ENCODE measurements at regions not wholly inside any gene's neighbourhood (a gene's known extent, or its start where the extent isn't known, plus 50 kb on each side); places are given as distances from the start of the nearest gene placed in this dataset.

DNA sequence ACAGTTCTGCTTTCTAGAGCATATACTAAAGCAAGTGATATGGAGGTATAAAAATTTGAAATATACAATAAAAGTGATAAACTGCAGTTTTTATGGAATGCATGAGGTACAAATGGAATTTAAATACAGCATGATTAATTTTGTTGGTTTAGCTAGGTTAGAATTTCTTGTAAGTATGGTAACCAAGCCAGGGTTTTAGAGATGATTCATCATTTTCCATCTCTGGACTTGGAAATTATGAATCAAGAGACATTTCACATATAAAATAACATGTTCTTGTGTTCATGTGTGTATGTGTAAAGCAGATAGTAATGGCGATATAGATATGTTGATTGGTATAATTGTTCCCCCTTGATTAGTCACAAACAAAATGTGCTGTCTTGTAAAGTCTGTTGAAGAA lies 1219.8 kb downstream of the CDH8 start:
- no peak for DNase-seq (ENCODE audit: extremely low spot score)
- TF ChIP-seq POLR2A (IDR thresholded peaks at IDR 0.05; ENCODE audit: low read depth), result no peak
- no peak for TF ChIP-seq POLR2AphosphoS5 (IDR thresholded peaks at IDR 0.05)
- TF ChIP-seq EP300 (IDR thresholded peaks at IDR 0.05), result no peak
- TF ChIP-seq, protein P1, sequence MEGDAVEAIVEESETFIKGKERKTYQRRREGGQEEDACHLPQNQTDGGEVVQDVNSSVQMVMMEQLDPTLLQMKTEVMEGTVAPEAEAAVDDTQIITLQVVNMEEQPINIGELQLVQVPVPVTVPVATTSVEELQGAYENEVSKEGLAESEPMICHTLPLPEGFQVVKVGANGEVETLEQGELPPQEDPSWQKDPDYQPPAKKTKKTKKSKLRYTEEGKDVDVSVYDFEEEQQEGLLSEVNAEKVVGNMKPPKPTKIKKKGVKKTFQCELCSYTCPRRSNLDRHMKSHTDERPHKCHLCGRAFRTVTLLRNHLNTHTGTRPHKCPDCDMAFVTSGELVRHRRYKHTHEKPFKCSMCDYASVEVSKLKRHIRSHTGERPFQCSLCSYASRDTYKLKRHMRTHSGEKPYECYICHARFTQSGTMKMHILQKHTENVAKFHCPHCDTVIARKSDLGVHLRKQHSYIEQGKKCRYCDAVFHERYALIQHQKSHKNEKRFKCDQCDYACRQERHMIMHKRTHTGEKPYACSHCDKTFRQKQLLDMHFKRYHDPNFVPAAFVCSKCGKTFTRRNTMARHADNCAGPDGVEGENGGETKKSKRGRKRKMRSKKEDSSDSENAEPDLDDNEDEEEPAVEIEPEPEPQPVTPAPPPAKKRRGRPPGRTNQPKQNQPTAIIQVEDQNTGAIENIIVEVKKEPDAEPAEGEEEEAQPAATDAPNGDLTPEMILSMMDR (IDR thresholded peaks at IDR 0.05), result no peak
- WGBS, result 97% methylated on average over 1 of the region's 1 CpG
- H3K27ac ChIP-seq (replicated peaks in 1 of 4), result no peak overlapping the region
- no peaks in the 10 kb centered on the region for H3K36me3 ChIP-seq
- H3K27me3 ChIP-seq, result no peaks in the 10 kb centered on the region
- H3K4me1 ChIP-seq, result peaks cover 1 to 17% (median 5%) of the 10 kb centered on the region in 4 donors
- intact Hi-C loops (cut with DNase I), result no loop called here
- H3K9me3 ChIP-seq, result no peaks in the 10 kb centered on the region
- H3K4me3 ChIP-seq, result no peak overlapping the region

- TF ChIP-seq POLR2A (IDR thresholded peaks at IDR 0.05; ENCODE audit: low read depth) (no peak), EP300 (IDR thresholded peaks at IDR 0.05) (no peak), POLR2AphosphoS5 (IDR thresholded peaks at IDR 0.05) (no peak)
- TF ChIP-seq, protein P1 (IDR thresholded peaks at IDR 0.05), result no peak
- Histone ChIP-seq H3K27ac (replicated peaks in 1 of 4) (no peak overlapping the region), H3K36me3 (no peaks in the 10 kb centered on the region), H3K27me3 (no peaks in the 10 kb centered on the region), H3K9me3 (no peaks in the 10 kb centered on the region), H3K4me1 (peaks cover 5 to 23% (median 9%) of the 10 kb centered on the region in 4 donors), H3K4me3 (no peak overlapping the region)
- WGBS, result 56% methylated on average over 3 of the region's 3 CpGs
- DNase-seq (ENCODE audit: extremely low spot score), result no peak
- intact Hi-C loops (cut with DNase I), result no loop called here
Measured at GRCh38 chr16:60815865-60816264, 1220.4 kb downstream of the CDH8 start.

GRCh38 chr16:60815033-60815432 lies 1221.2 kb downstream of the CDH8 start:
- H3K4me3 ChIP-seq, result no peak overlapping the region
- no peaks in the 10 kb centered on the region for H3K36me3 ChIP-seq
- H3K9me3 ChIP-seq, result no peaks in the 10 kb centered on the region
- TF ChIP-seq, protein P1 (IDR thresholded peaks at IDR 0.05), result no peak
- TF ChIP-seq POLR2AphosphoS5 (IDR thresholded peaks at IDR 0.05), result no peak
- no peak for TF ChIP-seq POLR2A (IDR thresholded peaks at IDR 0.05; ENCODE audit: low read depth)
- TF ChIP-seq EP300 (IDR thresholded peaks at IDR 0.05), result no peak
- H3K27ac ChIP-seq (replicated peaks in 1 of 4), result no peak overlapping the region
- intact Hi-C loops (cut with DNase I), result no loop called here
- 47% methylated on average over 3 of the region's 3 CpGs for WGBS
- H3K27me3 ChIP-seq, result no peaks in the 10 kb centered on the region
- no peak for DNase-seq (ENCODE audit: extremely low spot score)
- peaks cover 10 to 30% (median 17%) of the 10 kb centered on the region in 4 donors for H3K4me1 ChIP-seq

GRCh38 chr16:60811657-60812056 lies 1224.6 kb downstream of the CDH8 start:
- no peak overlapping the region for H3K27ac ChIP-seq (replicated peaks in 1 of 4)

More at GRCh38 chr16:60811657-60812056, 1224.6 kb downstream of the CDH8 start:
- no peaks in the 10 kb centered on the region for H3K9me3 ChIP-seq
- no peak for DNase-seq (ENCODE audit: extremely low spot score)
- peaks cover 10 to 30% (median 18%) of the 10 kb centered on the region in 4 donors for H3K4me1 ChIP-seq
- no peak for TF ChIP-seq POLR2A (IDR thresholded peaks at IDR 0.05; ENCODE audit: low read depth)
- TF ChIP-seq, protein P1 (IDR thresholded peaks at IDR 0.05), result no peak
- no peak for TF ChIP-seq POLR2AphosphoS5 (IDR thresholded peaks at IDR 0.05)
- no peak for TF ChIP-seq EP300 (IDR thresholded peaks at IDR 0.05)
- H3K27me3 ChIP-seq, result no peaks in the 10 kb centered on the region
- no peak overlapping the region for H3K4me3 ChIP-seq
- H3K36me3 ChIP-seq, result no peaks in the 10 kb centered on the region
- intact Hi-C loops (cut with DNase I), result no loop called here
